HG02981 (cell line): ENCODE measurements at regions not wholly inside any gene's neighbourhood (a gene's known extent, or its start where the extent isn't known, plus 50 kb on each side); places are given as distances from the start of the nearest gene placed in this dataset.
A peak's percentile ranks its signal among the peaks of the same experiment; 100 is the strongest.
"Not testable (repeated sequence)": the region's sequence is repeated elsewhere in the genome, so short reads cannot be mapped to it uniquely, and the experiment has no call there.

Experiments used
- ATAC-seq: cut with Tn5 transposase; IDR thresholded peaks from one replicate; pipeline ENCODE4 v1.9.1; 2021; ENCODE audit warnings: mild to moderate bottlenecking, moderate library complexity; ENCODE audit not compliant: unreplicated experiment

DNA sequence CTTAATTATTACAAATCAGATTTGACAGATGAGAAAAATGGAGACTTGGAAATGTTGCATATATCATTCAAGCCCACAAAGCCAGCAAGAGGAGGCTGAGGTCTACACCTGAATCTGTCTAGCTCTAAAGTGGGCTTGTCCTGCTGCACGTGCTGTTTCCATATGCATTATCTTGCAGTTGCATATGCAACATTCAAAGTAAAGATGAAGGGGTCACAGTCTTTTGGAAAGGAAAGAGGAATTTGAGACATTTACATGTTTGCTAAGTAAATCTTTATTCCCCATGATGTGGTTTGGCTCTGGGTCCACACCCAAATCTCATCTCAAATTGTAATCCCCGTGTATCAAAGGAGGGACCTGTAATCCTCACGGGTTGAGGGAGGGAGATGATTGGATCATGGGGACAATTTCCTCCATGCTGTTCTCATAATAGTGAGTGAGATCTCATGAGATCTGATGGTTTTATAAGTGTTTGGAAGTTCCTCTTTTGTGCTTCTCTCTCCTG is 98.3 kb downstream of the BACH1 start:
- no peak for ATAC-seq

DNA sequence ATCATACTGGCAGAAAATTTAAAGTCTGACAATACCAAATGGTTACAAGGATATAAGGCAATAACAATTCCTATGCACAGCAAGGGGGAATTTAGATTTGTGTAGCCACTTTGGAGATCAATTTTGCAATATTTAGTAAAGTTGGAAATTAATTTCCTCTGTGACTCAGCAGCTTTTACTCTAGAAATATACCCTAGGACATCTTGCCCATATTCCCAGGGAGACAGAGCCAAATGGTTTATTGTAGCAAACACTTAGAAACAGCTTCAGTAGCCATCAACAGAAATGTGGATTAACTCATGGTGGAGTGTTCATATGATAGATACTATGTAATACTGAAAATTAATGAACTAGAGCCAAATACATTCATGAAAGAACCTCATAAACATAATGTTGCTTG is 104.6 kb downstream of the BACH1 start:
- ATAC-seq = no peak

DNA sequence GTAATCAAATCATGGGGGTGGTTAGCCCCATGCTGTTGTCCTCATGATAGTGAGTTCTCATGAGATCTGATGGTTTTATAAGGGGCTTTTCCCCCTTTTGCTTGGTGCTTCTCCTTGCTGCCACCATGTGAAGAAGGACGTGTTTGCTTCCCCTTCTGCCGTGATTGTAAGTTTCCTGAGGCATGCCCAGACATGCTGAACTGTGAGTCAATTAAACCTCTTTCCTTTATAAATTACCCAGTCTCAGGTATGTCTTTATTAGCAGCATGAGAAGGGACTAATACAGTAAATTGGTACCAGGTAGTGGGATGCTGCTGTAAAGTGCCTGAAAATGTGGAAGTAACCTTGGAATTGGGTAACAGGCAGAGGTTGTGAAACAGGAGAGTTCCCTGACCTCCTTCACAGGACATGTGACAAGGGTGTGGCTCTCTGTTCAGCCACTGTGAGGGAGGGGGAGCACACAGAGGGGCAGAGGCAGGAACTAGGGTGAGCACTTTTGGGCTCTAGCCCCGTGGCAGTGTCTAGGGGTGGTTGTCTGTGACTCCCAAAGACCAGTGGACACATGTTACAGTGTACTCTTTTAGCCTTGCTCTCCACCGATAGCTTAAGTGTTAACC is 105.3 kb downstream of the BACH1 start:
- no peak for ATAC-seq

DNA sequence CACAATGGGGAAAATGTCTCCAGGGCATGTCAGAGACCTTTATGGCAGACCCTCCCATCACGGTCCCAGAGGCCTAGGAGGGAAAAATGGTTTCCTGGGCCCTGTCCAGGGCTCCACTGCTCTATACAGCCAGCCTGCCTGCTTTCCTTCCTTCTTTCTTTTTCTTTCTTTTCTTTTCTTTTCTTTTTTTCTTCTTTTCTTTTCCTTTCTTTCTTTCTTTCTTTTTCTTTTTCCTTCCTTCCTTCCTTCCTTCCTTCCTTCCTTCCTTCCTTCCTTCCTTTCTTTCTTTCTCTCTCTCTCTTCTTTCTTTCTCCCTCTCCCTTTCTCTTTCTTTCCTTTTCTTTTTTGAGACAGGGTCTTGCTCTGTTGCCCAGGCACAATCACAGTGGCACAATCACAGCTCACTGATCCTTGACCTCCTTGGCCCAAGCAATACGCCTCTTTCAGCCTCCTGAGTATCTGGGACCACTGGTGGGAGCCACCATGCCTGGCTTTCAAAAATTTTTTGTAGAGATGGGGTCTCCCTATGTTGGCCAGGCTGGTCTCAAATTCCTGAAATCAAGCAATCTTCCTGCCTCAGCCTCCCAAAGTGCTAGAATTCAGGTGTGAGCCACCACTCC is 106.9 kb downstream of the BACH1 start:
- ATAC-seq = no peak

DNA sequence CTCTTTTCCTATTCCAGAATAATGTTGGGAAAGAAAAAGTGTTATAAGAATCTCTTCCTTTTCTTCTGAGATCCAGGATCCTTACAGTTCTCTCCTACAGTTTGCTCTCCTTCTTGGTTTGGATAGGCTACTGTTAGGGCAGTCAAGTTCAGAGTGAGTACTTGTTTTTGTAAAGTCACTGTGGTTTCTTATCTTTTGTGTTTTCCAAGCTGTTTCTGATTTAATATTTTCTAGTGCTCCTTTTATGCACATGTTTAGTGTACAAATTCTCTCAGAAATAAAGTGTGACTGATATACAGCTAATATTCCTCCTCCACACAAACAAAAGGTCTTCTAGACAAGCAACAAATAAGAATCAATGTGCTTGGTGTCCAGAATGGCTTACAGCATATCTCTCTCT is 107.7 kb downstream of the BACH1 start:
- no peak for ATAC-seq

DNA sequence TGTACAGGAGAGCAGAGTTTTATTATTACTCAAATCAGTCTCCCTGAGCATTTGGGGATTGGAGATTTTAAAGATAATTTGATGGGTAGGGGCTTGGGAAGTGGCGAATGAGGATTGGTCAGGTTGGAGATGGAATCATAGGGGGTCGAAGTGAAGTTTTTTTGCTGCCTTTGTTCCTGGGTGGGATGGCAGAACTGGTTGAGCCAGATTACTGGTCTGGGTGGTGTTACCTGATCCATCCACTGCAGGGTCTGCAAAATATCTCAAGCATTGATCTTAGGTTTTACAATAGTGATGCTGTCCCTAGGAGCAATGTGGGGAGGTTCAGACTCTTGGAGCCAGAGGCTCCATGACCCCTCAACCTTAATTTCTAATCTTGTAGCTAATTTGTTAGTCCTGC is 108.8 kb downstream of the BACH1 start:
- no peak for ATAC-seq

DNA sequence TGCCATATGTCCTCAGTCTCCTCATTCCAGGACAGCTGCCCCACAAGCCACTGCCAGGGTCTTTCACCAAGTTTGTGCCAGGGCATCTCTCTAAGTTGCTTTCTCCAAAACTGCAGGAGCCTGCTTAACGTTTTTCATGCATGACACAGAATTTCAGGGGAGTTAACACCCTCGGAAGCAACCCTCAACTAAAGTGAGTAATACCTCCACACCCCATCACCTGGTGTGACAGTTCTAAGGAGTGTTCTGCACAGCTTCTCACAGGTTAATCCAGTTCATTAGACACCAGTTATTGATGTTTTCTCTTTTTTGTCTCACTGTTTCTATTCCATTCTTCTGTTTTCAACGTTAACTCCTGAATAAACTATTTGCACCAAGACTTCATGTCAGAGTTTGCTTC is 115.0 kb downstream of the BACH1 start:
- no peak for ATAC-seq

DNA sequence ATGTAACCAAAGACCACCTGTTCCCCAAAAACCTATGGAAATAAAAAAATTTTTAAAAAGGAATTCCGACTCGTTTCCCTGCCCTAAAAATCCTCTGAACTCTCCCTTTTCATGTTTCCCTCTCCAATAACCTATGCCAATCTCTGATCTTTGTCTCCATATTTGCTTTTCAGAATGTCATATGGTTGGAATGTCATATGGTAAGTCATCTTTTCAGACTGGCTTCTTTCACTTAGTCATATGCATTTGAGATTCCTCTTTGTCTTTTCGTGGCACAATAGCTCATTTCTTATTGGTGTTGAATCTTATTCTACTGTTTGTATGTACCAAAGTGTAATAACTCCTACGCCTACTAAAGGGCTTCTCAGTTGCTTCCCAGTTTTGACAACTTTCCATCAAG is 117.5 kb downstream of the BACH1 start:
- no peak for ATAC-seq

DNA sequence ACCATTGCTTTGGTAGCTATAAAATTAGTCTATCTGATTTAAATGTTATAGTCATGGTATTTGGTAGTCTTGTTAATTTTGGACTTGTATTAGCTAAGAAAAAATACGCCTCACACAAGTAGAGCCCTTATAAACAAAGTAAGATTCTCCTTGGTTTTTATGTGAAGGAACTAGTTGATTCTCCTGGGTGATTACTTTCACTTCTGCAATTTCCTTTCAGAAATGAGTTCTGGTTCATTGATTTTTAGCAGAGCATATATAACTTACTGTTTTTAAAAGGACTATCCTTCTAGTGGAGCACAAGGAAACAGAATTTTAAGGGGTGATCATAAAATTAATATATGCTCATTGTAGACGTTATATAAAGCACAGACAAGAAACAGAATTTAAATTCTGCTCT is 120.1 kb downstream of the BACH1 start:
- ATAC-seq = peak; percentile 75

DNA sequence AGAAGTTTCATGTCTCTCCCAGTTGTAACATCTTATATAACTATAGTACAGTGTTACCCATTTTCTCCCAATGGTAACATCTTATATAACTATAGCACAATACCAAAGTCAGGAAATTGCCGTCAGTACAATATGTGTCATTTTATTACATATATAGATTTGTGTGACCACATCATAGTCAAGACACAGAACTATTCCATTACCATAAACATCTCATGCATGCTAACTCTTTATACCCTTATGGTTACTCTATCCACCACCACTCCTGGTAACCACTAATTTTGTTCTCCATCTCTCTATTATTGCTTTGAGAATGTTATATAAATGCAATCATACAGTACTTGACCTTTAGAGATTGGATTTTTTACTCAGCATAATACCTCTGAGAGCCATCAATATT is 120.7 kb downstream of the BACH1 start:
- no peak for ATAC-seq

DNA sequence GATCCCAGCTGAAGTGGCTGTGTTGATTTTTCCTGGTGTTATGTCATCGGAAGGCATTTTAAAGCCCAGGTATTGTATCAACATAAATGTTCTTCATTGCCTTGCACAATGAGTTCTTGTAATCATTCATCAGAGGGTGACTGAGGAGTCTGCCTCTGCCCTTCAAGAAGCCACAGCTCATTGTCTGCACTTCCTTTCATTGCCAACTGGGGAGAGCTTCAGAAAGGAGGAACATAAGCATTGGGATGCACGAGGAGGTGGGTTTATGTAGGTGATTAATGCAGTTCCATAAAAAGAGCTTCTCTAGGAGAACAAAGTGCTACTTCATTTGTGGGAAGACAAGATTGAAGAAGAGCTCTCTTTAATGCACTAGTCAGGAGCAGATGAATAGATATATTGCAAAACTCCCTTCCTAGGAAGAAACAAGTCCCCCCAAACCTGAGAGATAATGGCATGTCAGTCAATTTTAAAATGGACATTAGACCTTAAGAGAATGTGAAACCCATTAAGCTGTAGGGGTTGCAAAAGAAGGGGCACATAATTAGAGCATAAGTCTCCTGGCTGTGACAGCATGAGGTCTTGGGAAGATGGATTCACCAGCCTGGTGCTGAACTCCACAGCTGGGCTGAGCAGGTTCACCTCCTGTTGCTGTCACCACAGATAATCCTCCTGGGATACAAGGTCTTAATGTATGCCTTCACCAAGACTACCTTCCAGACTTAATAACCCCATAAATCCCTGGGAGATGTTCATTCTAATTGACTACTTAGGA is 124.6 kb downstream of the BACH1 start:
- no peak for ATAC-seq

DNA sequence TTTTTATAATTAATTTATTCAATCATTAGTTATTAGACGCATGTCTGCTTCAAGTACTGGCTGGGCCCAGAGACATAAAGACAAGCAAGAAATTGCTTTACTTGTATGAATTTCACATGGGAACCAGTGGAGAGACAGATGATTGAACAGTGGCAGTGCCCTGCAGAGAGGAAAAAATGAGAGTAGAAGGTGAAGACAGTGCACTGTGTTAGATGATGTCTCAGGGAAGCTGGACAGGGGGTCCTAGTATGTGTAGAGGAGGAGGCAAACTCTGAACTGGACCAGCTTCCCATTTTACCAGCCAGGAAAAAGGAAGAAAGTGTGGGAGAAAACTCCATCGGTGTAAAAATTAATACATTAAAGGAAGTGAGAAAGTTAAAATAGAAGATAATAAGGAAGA is 126.0 kb downstream of the BACH1 start:
- no peak for ATAC-seq

DNA sequence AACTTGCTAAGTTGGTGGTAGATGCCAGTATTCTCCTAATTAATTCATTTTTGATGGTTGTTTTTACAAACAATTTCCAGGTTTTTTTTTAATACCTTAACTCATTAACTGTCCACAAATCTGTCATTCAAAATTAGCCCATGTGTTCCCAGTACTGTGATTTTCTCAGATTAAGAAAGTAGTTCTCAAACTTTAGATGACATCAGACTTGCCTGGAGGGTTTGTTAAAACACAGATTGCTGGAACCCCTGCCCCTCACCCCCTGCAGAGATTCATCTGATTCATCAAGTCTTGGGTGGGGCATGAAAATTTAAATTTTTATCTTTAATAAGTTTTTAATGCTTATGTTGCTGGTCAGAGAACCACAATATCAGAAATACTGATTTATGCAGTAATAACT is 130.5 kb downstream of the BACH1 start:
- no peak for ATAC-seq

DNA sequence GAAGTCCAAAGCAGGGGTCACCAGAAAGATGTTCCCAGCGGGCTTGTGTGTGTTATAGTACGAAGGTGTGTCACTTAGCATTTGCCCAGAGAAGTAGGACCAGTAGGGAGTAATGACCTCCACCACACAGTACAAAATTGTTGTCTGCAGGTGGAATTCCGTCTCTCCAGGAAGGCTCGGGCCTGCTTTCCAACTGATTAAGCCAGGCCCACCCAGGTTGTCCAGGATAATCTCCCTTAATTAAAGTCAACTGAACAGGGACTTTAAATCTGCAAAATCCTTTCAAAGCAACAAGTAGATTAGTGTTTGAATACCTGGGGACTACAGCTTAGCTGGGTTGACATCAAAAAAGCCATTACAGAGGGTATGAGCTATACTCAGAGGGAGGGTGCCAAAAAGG is 131.3 kb downstream of the BACH1 start:
- ATAC-seq = no peak

DNA sequence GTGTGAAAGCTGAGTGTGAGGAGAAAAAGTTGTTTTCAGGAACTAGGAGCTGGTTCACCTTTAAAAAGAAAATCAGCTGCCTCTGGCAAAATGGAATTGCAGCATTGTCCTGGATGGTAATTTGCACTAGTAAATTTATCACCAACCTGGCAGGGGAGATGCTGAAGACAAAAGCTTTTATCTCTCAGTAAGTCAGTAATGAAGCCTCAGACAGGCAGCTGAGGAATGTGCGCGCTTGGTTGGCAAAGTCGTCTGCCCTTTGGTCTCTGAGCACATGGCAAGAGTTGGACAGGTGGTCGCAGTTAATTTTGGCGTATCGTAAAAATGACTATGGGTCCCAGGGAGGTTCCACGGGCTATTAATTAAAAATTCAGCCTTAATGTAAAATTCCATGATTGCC is 131.9 kb downstream of the BACH1 start:
- ATAC-seq = no peak

DNA sequence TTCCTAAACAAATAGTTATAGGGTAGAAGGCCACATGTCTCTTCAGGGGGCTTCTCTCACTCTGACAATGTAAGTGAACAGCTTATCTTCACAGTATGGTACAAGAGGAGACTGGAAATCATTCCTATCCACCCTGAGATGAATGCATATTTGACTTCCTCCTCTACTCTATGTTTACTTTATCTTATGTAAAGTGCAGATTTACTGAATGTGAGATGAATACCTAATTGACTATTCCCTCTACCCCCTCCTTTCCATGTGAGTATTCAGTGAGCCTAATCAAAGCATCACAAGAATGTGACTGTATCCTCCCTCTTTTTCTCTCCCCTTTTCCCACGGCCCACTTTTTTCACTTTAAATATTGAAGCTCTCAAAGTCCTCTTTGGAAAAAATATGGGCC is 132.5 kb downstream of the BACH1 start:
- ATAC-seq = no peak

DNA sequence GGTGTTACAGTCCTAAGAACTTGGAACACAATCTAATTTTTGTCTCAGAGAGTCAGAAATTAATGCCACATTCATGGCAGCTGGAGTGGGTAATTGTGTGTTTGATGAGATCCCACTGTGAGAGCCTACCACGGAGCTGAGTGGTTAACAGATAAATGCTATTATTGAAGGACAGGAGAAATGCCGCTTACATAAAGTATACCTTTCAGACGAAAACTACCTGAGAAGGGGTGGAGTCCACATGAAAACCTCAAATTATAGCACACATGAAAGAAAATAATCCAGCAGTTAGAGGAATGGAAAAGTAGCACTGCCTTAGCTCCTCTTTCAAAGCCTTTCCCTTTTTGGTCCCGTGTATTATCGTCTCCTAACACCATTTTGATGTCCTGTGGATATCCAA is 133.0 kb downstream of the BACH1 start:
- no peak for ATAC-seq

DNA sequence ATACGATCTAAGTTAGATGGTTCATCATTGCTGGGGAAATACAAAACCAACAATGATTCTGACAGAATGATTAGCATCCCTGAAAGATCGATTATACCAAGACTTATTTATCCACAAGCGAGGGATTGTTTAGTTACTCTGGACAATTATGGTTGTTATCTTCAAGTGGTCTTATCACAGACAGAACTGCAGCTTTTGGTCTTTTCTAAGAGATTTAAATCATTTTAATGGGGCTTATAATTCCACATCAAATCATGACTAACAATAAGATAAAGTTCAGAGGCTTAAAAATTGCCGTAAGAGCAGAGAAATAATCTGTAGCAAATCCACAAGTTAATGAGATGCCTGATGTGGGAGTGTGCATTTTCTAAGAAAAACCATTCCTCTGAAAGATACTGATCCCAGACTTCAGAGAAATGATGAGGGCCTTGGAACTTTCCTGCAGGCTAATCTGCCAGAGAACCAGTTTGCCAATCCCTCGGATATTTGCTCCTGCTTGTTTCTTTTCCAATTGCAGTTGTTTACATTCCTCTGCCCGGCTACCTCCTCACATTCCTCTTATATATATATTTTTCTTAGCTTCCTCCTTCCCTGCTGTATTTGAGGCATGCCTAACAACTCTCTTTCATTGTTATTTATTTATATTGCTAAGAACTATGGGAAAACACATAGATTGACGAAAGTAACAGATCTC is 134.8 kb downstream of the BACH1 start:
- no peak for ATAC-seq

DNA sequence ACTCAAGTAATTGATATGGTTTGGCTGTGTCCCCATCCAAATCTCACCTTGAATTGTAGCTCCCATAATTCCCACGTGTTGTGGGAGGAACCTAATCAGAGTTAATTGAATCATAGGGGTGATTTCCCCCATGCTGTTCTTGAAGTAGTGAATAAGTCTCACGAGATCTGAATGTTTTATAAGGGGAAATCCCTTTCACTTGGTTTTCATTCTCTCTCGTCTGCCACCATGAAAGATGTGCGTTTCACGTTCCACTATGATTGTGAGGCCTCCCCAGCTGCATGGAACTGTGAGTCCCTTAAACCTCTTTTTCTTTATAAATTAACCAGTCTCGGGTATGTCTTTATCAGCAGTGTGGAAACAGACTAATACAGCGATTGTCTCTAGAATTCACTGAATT is 135.4 kb downstream of the BACH1 start:
- ATAC-seq = no peak

DNA sequence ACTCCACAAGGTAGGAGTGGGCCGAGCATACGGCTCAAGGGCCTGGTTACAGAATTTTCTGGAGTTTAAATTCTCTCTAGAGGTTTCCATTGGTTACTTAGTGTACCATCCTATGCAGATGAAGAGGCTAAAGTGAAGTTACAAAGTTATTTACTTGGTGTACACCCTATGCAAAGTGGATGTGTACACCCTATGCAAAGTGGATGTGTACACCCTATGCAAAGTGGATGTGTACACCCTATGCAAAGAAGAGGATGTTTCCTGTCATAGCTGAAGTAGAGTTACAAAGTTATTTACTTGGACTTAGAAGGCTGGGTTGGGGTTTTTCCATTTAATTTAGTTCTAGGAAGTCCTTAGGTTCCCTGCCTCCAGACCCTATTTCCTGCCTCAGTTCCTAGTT is 136.3 kb downstream of the BACH1 start:
- ATAC-seq = not testable (repeated sequence)

DNA sequence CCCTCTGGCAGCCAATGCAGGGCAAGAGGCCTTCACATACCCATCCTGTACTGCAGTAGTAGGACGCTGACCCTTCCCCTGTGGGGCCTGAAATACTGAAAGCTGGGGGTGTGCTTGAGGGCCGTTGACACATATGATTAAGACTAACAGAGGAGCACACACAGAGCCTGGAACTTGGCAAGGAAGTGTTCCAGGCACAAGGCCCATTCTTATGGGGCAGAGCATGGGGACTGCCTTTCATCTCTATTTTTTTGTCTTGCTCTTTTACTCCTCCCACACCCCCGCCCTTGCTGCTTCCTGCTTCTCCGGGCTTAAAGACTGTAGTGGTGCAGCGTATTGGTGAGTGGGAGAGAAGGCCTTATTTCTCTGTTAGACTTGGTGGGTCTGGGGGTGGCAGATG is 137.4 kb downstream of the BACH1 start:
- no peak for ATAC-seq

DNA sequence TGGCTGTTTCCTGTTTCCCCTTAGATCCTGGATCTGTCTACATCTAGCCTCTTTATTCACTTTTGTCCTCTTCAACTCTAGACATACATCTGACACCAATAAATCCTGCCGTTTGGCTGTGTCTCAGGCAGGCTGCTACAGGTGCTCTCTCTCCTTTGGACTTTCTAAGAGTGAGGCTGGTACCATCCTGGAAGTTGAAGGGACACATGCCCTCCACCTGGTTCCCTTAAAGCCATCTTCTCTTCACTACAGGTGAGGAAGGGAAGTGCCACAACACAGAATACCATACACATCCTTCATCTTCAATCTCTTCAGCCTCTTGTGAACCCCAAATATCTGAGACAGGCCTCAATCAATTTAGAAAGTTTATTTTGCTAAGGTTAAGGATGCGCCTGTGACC is 137.9 kb downstream of the BACH1 start:
- ATAC-seq = no peak
